Right renal pelvis (tissue), 4 donors: ENCODE measurements at regions not wholly inside any gene's neighbourhood (a gene's known extent, or its start where the extent isn't known, plus 50 kb on each side); places are given as distances from the start of the nearest gene placed in this dataset.

Experiments used
- DNase-seq, 4 donors: peaks; one replicate each; pipeline ENCODE4 v3.0.0-alpha.2; 2013; ENCODE audit warnings: low read depth in 4 of 4, low spot score in 3 of 4, missing footprints in 1 of 4

DNA sequence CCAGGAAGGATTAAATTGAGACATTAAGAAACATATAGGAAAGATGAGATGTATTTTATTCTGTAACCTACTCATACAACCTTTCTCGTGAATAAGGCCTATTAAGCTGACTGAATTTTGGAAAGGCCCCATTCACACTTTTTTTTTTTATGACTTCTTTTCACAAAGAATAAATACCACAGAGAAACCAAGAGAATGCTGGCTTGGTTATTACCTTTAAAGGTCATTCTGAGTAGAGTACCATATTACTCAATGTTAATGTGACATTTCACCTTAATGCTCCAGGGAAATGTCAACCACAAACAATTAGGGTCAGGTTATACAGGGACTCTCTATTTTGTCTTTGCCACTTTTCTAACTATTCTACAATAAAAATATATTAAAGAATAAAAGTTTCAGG, 204.9 kb upstream of the PTCHD4 start:
- no peak for DNase-seq

DNA sequence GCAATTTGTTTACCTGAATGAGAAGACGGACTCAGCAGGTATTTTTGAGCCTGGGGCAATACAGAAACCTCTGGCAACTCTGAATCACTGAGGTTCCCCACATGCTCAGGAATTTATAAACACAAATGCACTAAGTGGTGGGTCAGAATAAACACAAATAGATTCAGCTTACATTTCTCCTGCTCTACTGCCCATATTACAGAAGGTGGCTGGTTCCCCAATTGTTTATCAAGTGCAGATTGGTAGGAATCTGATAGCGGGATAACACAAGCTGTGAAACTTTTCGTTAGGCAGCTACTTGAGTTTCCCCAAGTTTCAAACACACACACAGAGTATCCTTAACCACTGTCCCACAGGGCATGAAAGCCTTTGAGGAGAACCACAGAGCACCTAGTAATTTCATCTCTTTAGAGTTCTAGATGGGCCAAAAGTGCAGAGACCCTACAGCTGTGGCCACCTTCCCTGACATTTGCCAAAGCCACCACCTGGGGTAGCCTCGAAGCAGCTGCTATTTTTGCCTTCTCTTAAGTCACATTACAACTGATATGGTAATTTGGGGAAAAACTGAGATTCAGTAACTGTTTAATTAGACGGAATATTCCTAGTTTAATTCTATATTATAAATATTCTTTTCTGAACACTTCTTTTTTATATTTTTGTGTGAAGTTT, 204.2 kb upstream of the PTCHD4 start:
- no peak for DNase-seq

- DNase-seq: no peak
Observed at GRCh38 chr6:48311301-48311700, 200.3 kb upstream of the PTCHD4 start.

GRCh38 chr6:48307573-48307972, 196.6 kb upstream of the PTCHD4 start:
- DNase-seq: no peak

DNA sequence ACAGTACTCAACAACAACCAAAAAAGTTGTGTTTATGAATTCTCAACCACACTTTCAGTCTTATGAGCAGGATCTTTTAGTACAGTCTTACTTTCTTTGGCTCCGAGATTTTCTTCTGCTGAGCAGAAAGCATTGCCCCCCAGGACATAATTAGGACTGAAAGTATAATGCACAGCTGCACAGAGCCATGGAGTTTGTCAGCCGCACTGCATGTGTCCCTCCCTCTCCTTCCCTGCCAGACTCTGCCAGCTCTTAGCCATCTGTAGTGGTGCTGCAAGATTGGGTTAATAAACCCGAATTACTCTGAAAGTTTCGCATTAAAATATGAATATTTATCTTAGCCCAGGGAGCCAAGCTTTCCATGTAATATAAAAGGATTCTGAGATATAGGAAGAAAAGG, 179.6 kb upstream of the PTCHD4 start:
- no peak for DNase-seq

DNA sequence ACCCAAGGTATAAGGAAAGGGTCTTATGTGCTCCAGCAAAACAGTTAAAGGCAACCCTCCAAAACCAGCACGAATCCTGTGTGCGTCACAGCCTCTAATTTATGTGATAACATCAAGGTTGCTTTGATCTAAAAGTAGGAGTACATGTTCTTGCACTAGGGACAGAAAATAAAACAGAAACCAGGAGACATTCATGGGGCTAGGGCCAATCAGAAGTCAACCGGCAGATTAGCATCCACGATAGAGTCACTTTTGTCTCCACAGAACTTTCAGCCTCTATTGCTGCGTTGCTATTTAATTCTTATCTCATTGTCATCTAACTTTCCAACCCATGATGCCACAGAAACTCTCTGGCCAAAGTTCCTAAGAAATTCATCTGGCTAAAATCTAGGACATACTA, 178.8 kb upstream of the PTCHD4 start:
- no peak for DNase-seq

DNA sequence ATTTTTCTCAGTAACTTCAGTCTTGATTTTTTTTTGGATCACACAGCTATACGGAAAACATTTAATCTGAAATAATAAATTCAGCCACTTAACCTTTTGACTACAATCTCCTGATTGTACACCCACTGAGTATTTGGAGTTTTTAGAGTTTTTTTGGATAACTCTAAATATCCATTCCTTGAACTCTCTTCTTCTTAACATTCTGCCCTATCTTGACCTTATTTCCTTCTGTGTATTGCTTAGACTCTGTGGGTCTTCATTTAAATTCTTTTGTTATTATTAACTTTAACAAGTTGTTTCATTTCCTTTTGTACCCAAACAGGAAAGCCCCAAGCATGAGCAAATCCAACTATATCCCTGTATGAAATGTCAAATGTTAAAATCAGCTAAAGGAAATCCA, 170.2 kb upstream of the PTCHD4 start:
- DNase-seq: no peak

- DNase-seq: no peak
Observed at GRCh38 chr6:48280035-48280620, 169.1 kb upstream of the PTCHD4 start.

DNA sequence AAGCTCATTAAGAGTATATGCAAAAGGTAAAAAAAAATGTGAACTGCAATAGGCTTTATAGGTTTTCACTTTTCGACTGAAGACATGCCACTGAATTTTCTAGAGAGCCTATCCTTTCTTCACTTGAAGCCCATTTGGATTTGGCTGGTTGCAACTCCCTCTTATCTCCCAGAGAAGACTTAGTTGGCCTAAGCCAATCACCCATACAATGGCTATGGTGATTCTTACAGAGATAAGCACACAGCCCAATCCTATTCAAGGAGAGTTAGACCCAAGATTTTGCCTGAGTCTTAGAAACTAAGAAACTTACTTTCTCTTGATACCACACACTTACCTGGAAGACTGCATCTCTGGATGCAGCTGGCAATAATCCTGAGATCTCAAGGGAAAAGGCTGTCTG, 167.3 kb upstream of the PTCHD4 start:
- no peak for DNase-seq

- no peak for DNase-seq
Observed at GRCh38 chr6:48272518-48272917, 161.5 kb upstream of the PTCHD4 start.

DNA sequence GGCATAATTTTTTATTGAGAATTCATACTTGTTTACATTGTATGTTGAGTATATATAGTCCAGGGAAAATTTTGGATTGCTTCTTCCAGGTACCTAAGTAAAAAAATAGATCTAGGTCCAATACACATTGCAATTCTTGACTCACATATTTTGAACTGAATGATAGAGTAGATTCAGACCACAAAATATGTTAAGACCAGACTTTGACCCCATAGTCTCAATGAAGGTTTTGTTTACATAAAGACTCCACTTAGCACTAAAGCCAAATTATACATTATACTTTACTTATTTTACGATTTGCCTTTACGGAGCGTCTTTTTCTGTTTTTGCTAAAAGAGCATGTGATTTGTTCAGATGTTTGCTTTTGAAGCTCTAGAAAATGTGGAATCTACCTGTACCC, 144.1 kb upstream of the PTCHD4 start:
- DNase-seq: no peak

- no peak for DNase-seq
Observed at GRCh38 chr6:48249071-48249470, 138.1 kb upstream of the PTCHD4 start.

DNA sequence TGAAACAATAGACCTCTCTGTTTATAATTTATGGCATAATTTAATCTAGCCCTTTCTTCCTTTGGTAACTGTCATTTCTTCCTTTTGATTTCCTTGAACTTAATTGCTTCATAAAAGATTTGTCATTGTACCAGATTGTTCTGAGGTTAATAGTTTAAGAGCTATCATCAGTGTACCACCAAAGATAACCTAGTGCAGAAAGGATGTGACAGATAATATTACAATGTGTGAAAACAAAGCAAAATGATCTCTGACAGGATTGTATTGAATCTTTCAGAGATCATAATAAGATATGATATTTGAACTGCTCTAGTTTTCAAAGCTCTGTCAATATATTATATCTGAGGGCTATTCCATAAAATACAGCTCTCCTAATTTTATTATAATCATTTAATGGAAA, 132.1 kb upstream of the PTCHD4 start:
- DNase-seq: no peak

DNA sequence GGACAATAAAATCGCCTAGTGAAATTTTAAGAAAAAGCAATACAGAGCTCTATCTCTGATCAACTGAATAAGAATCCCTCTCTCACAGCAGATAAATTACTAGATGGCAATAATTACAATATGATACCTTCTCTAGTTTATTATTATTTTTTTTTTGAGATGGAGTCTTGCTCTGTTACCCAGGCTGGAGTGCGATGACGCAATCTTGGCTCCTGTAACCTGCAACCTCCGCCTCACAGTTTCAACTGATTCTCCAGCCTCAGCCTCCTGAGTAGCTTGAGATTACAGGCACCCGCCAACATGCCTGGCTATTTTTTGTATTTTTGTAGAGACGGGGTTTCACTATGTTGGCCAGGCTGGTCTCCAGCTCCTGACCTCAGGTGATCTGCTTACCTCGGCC, 129.3 kb upstream of the PTCHD4 start:
- DNase-seq: no peak

- DNase-seq: no peak
Observed at GRCh38 chr6:48236375-48236774, 125.4 kb upstream of the PTCHD4 start.

DNA sequence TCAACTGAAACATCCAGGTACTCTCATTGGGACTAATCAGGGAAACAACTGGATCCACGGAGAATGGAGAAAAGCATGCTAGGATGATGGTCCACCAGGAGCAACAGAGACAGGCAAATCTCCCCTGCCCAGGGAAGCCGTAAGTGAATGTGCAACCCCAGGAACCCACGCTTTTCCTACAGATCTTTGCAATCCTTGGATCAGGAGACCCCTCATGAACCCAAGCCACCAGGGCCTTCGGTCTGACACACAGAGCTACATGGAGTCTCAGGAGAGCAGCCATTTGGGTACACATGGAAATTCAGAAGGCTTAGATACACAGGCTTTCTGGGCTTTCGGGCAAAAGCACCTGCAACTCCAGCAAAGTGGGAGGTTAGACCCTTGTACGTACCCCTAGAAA, 122.1 kb upstream of the PTCHD4 start:
- DNase-seq: no peak

- DNase-seq: no peak
Observed at GRCh38 chr6:48229841-48230240, 118.8 kb upstream of the PTCHD4 start.

GRCh38 chr6:48222241-48222640, 111.2 kb upstream of the PTCHD4 start:
- DNase-seq: peak in 1 of 4 donors; percentile 1

DNA sequence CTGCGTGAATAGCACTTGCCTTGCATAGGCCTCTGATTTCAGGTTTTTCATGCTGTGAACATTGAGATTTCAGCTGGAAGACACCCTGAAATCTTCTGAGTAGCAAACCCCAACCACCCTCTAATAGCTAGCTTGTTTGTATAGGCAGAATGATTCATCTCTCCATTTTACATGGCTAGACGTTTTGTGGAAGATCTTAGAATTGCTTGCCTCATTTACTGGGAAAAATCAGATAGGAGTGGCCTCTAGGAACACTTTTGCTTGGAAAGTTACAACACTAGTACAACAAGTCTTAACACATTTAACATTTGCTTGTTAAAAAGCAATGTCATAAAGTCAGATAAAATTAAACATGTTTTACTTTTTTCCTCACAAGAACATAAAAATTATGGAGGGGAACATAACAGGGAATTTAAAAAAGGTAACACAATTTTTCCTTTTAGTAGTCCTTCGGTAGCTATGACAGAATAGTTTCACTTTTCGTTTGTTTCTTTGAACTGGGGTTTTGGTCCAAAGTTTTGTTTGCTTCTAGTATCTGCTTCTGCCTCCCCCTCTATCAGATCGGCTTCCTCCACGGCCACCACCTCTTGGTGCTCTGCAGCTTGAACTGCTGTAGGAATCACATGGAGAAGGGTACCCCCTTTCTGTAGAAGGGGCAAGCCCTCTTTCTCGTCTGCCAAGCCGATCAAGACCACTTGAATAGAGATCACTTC, 102.2 kb upstream of the PTCHD4 start:
- no peak for DNase-seq

GRCh38 chr6:48212501-48212900, 101.5 kb upstream of the PTCHD4 start:
- no peak for DNase-seq

DNA sequence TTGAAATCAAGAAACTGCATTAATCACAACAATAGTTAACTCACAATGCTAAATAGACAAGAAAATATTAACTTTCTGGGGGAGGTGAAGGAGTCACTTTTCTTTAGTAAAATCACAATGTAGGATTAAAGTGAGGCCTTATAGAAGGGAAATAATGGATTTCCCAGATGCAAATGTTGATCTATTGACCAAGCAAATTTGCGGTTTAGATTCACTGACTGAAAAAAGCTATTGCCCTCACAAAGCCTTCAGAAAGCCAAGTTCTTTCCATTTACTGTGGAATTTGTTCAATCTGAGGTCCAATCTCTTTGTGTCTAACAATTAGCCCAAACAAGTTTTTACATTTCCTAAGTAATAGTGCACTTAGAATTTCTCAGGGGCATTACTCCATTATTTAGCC, 95.1 kb upstream of the PTCHD4 start:
- DNase-seq: no peak

GRCh38 chr6:48200869-48201390, 89.9 kb upstream of the PTCHD4 start:
- no peak for DNase-seq
